Spinal cord (tissue), 9 donors: ENCODE measurements at regions not wholly inside any gene's neighbourhood (a gene's known extent, or its start where the extent isn't known, plus 50 kb on each side); places are given as distances from the start of the nearest gene placed in this dataset.
"Not testable (repeated sequence)": the region's sequence is repeated elsewhere in the genome, so short reads cannot be mapped to it uniquely, and the experiment has no call there.

Experiments used
- DNase-seq, 6 donors: peaks; one replicate each; pipeline versions ENCODE4 v3.0.0 to v3.0.0-alpha.2; 2013 to 2015; ENCODE audit warnings: low spot score in 6 of 6, low read depth in 4 of 6
- H3K27ac ChIP-seq: one replicate; pipeline ENCODE4 v1.5.1; 2013; ENCODE audit warnings: low read depth, low read length, control low read depth
- H3K27me3 ChIP-seq: one replicate; pipeline ENCODE4 v1.6.1; 2013; ENCODE audit warnings: low read length; ENCODE audit not compliant: control insufficient read depth, insufficient read depth
- H3K36me3 ChIP-seq: one replicate; pipeline ENCODE4 v1.6.1; 2013; ENCODE audit warnings: low read length; ENCODE audit not compliant: control insufficient read depth, insufficient read depth
- H3K4me1 ChIP-seq: one replicate; pipeline ENCODE4 v1.6.1; 2013; ENCODE audit warnings: low read length; ENCODE audit not compliant: control insufficient read depth, insufficient read depth
- H3K4me3 ChIP-seq: one replicate; pipeline ENCODE4 v1.5.1; 2013; ENCODE audit warnings: low read depth, low read length, control low read depth
- H3K9me3 ChIP-seq: one replicate; pipeline ENCODE4 v1.6.1; 2013; ENCODE audit warnings: low read length; ENCODE audit not compliant: control insufficient read depth, insufficient read depth
- WGBS: methylation state at CpG from one replicate; pipeline ENCODE4 v1.1.5; 2013; ENCODE audit warnings: missing lambda C conversion rate; ENCODE audit not compliant: insufficient coverage; 5-methylcytosine and 5-hydroxymethylcytosine counted together
- donor health status: healthy.

- Histone ChIP-seq H3K27me3 (no peaks in the 10 kb centered on the region), H3K4me3 (no peak overlapping the region), H3K4me1 (no peaks in the 10 kb centered on the region), H3K9me3 (no peaks in the 10 kb centered on the region), H3K27ac (no peak overlapping the region), H3K36me3 (no peaks in the 10 kb centered on the region)
- no peak for DNase-seq
- WGBS: 80% methylated on average over 1 of the region's 2 CpGs
Observed at GRCh38 chr13:65584126-65584525, 1646.0 kb downstream of the PCDH9 start.

- Histone ChIP-seq H3K27me3 (no peaks in the 10 kb centered on the region), H3K27ac (no peak overlapping the region), H3K36me3 (no peaks in the 10 kb centered on the region), H3K9me3 (no peaks in the 10 kb centered on the region), H3K4me3 (no peak overlapping the region), H3K4me1 (no peaks in the 10 kb centered on the region)
- DNase-seq: no peak
Observed at GRCh38 chr13:65582160-65582559, 1648.0 kb downstream of the PCDH9 start.

- not testable (repeated sequence) for DNase-seq, H3K4me3 ChIP-seq, H3K27me3 ChIP-seq, H3K27ac ChIP-seq, H3K4me1 ChIP-seq, H3K36me3 ChIP-seq, H3K9me3 ChIP-seq
- WGBS: no CpG with 5 or more reads among the region's 5 CpGs
Observed at GRCh38 chr13:65564561-65564960, 1665.6 kb downstream of the PCDH9 start.

- no peak overlapping the region for H3K4me3 ChIP-seq
- no peaks in the 10 kb centered on the region for H3K9me3 ChIP-seq
- DNase-seq: no peak
- H3K27ac ChIP-seq: no peak overlapping the region
- H3K4me1 ChIP-seq: no peaks in the 10 kb centered on the region
- H3K27me3 ChIP-seq: no peaks in the 10 kb centered on the region
- H3K36me3 ChIP-seq: no peaks in the 10 kb centered on the region
- WGBS: 100% methylated on average over 1 of the region's 3 CpGs
Observed at GRCh38 chr13:65562305-65562704, 1667.8 kb downstream of the PCDH9 start.

GRCh38 chr13:65560936-65561335 is 1669.2 kb downstream of the PCDH9 start:
- WGBS: no CpG with 5 or more reads among the region's 1 CpG
- H3K9me3 ChIP-seq: no peaks in the 10 kb centered on the region

GRCh38 chr13:65555962-65556361 is 1674.2 kb downstream of the PCDH9 start:
- Histone ChIP-seq H3K27me3 (no peaks in the 10 kb centered on the region), H3K4me3 (no peak overlapping the region), H3K4me1 (no peaks in the 10 kb centered on the region), H3K36me3 (no peaks in the 10 kb centered on the region), H3K27ac (no peak overlapping the region), H3K9me3 (no peaks in the 10 kb centered on the region)
- peak in 2 of 6 donors; percentile 42 to 58 for DNase-seq
- WGBS: no CpG with 5 or more reads among the region's 2 CpGs

More at GRCh38 chr13:65560936-65561335, 1669.2 kb downstream of the PCDH9 start:
- Histone ChIP-seq H3K4me1 (no peaks in the 10 kb centered on the region), H3K4me3 (no peak overlapping the region), H3K36me3 (no peaks in the 10 kb centered on the region), H3K27ac (no peak overlapping the region), H3K27me3 (no peaks in the 10 kb centered on the region)
- no peak for DNase-seq

GRCh38 chr13:65553096-65553727 is 1676.9 kb downstream of the PCDH9 start:
- Histone ChIP-seq H3K36me3 (no peaks in the 10 kb centered on the region), H3K4me1 (no peaks in the 10 kb centered on the region), H3K27ac (no peak overlapping the region), H3K9me3 (no peaks in the 10 kb centered on the region), H3K27me3 (no peaks in the 10 kb centered on the region), H3K4me3 (no peak overlapping the region)
- WGBS: 52% methylated on average over 5 of the region's 5 CpGs
- no peak for DNase-seq

- H3K27ac ChIP-seq: no peak overlapping the region
- no peaks in the 10 kb centered on the region for H3K36me3 ChIP-seq
- no peak for DNase-seq
- no peaks in the 10 kb centered on the region for H3K27me3 ChIP-seq
- no peaks in the 10 kb centered on the region for H3K4me1 ChIP-seq
- no peaks in the 10 kb centered on the region for H3K9me3 ChIP-seq
- no peak overlapping the region for H3K4me3 ChIP-seq
Observed at GRCh38 chr13:65551208-65551607, 1678.9 kb downstream of the PCDH9 start.

- Histone ChIP-seq H3K27me3 (no peaks in the 10 kb centered on the region), H3K4me1 (no peaks in the 10 kb centered on the region), H3K4me3 (no peak overlapping the region), H3K36me3 (no peaks in the 10 kb centered on the region), H3K9me3 (no peaks in the 10 kb centered on the region), H3K27ac (no peak overlapping the region)
- 80% methylated on average over 1 of the region's 3 CpGs for WGBS
- DNase-seq: no peak
Observed at GRCh38 chr13:65540175-65540574, 1690.0 kb downstream of the PCDH9 start.

GRCh38 chr13:65535370-65535769 is 1694.8 kb downstream of the PCDH9 start:
- DNase-seq: no peak
- Histone ChIP-seq H3K36me3 (no peaks in the 10 kb centered on the region), H3K27ac (no peak overlapping the region), H3K9me3 (no peaks in the 10 kb centered on the region), H3K4me1 (no peaks in the 10 kb centered on the region), H3K4me3 (no peak overlapping the region), H3K27me3 (no peaks in the 10 kb centered on the region)
- WGBS: no CpG with 5 or more reads among the region's 1 CpG
